ENCODE measurements at regions not wholly inside any gene's neighbourhood (a gene's known extent, or its start where the extent isn't known, plus 50 kb on each side); places are given as distances from the start of the nearest gene placed in this dataset.

- ChIA-PET POLR2A (no interaction called here), CTCF (no interaction called here)
- no peak for TF ChIP-seq CTCF (IDR thresholded peaks at IDR 0.05; ENCODE audit: control extremely low read depth, extremely low read depth, low read depth, missing control alignments)
- no peak for DNase-seq (ENCODE audit: extremely low spot score)
Measured at GRCh38 chr5:7066471-7067235, 329.3 kb upstream of the ADCY2 start.

- DNase-seq (ENCODE audit: extremely low spot score): no peak
- no peak for TF ChIP-seq CTCF (IDR thresholded peaks at IDR 0.05; ENCODE audit: control extremely low read depth, extremely low read depth, low read depth, missing control alignments)
- ChIA-PET POLR2A (no interaction called here), CTCF (no interaction called here)
Measured at GRCh38 chr5:7068156-7068555, 327.8 kb upstream of the ADCY2 start.

- ChIA-PET POLR2A (no interaction called here), CTCF (no interaction called here)
- no peak for DNase-seq (ENCODE audit: extremely low spot score)
- TF ChIP-seq CTCF (IDR thresholded peaks at IDR 0.05; ENCODE audit: control extremely low read depth, extremely low read depth, low read depth, missing control alignments): no peak
Measured at GRCh38 chr5:7068899-7069298, 327.0 kb upstream of the ADCY2 start.

- no peak for DNase-seq (ENCODE audit: extremely low spot score)
- no peak for TF ChIP-seq CTCF (IDR thresholded peaks at IDR 0.05; ENCODE audit: control extremely low read depth, extremely low read depth, low read depth, missing control alignments)
- ChIA-PET POLR2A (no interaction called here), CTCF (no interaction called here)
Measured at GRCh38 chr5:7072188-7072587, 323.8 kb upstream of the ADCY2 start.

- no peak for TF ChIP-seq CTCF (IDR thresholded peaks at IDR 0.05; ENCODE audit: control extremely low read depth, extremely low read depth, low read depth, missing control alignments)
- ChIA-PET POLR2A (no interaction called here), CTCF (no interaction called here)
- DNase-seq (ENCODE audit: extremely low spot score): no peak
Measured at GRCh38 chr5:7073666-7074065, 322.3 kb upstream of the ADCY2 start.

- ChIA-PET CTCF (no interaction called here), POLR2A (no interaction called here)
- no peak for DNase-seq (ENCODE audit: extremely low spot score)
- TF ChIP-seq CTCF (IDR thresholded peaks at IDR 0.05; ENCODE audit: control extremely low read depth, extremely low read depth, low read depth, missing control alignments): no peak
Measured at GRCh38 chr5:7074176-7074575, 321.8 kb upstream of the ADCY2 start.

Measured in GM10248 (cell line).